Thyroid gland (tissue), 4 donors: ENCODE measurements at regions not wholly inside any gene's neighbourhood (a gene's known extent, or its start where the extent isn't known, plus 50 kb on each side); places are given as distances from the start of the nearest gene placed in this dataset.
"Not testable (repeated sequence)": the region's sequence is repeated elsewhere in the genome, so short reads cannot be mapped to it uniquely, and the experiment has no call there.

ENCODE experiments used
- DNase-seq, 2 donors: peaks; one replicate each; pipeline ENCODE4 v3.0.0-alpha.2; 2019
- H3K27ac ChIP-seq, 3 donors: fragments of 200-600 bp; sonication (generic); 1 replicate in 2 of 3; 2 replicates in 1 of 3; pipeline ENCODE4 v1.5.1; 2016 to 2019; ENCODE audit warnings: mild to moderate bottlenecking in 1 of 3, moderate library complexity in 1 of 3
- H3K27me3 ChIP-seq: fragments of 200-600 bp; sonication (generic); one replicate; pipeline ENCODE4 v1.5.1; 2019
- H3K36me3 ChIP-seq, 2 donors: fragments of 200-600 bp; sonication (generic); one replicate each; pipeline ENCODE4 v1.5.1; 2016 to 2019
- H3K4me1 ChIP-seq, 2 donors: fragments of 200-600 bp; sonication (generic); one replicate each; pipeline ENCODE4 v1.5.1; 2017 to 2019
- H3K4me3 ChIP-seq, 3 donors: fragments of 200-600 bp; sonication (generic); replicated peaks in 1 of 3; 1 replicate in 2 of 3; 2 replicates in 1 of 3; pipeline ENCODE4 v1.5.1; 2016; ENCODE audit warnings: mild to moderate bottlenecking in 1 of 3
- H3K9me3 ChIP-seq: fragments of 200-600 bp; sonication (generic); one replicate; pipeline ENCODE4 v1.5.1; 2017
- CTCF ChIP-seq, 6 experiments: fragments of 200-600 bp in 3 of 6; fragments of 450-650 bp in 3 of 6; sonication (generic) in 3 of 6; IDR thresholded peaks; one replicate each; pipeline ENCODE4 v1.5.1; 2016 to 2019; ENCODE audit warnings: antibody characterized with exemption in 6 of 6, mild to moderate bottlenecking in 2 of 6, inconsistent platforms in 1 of 6, moderate library complexity in 1 of 6
- POLR2A ChIP-seq, 2 donors: fragments of 450-650 bp; IDR thresholded peaks; one replicate each; pipeline ENCODE4 v1.6.1; 2017; ENCODE audit warnings: antibody characterized with exemption in 2 of 2, mild to moderate bottlenecking in 2 of 2, moderate library complexity in 1 of 2
- WGBS, 2 donors: methylation state at CpG; one replicate each; pipeline ENCODE4 v1.1.5; 2017; 5-methylcytosine and 5-hydroxymethylcytosine counted together
- intact Hi-C: fragments of 100-400 bp; cut with DNase I; formaldehyde crosslinking; loops from one replicate; pipeline ENCODE4 v1.15.1; 2023

DNA sequence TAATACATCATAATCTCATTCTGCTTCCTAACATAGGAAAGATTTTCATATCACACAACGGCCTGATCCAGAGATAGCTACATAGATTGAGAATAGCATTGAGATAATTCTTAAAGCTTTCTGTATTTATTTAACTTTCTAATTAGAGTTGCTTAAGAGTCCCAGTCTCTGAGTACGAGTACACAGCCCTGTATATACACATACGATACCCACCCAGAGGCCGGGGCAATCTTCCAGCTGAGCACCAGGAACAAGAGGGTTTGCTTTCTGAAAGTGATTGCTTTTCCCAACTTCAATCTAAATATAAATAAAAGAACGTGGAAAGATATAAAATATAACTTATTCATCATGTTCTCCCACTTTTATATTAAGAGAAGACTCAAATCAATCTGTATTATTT is 313.8 kb downstream of the COL12A1 start:
- Histone ChIP-seq H3K9me3 (no peaks in the 10 kb centered on the region), H3K36me3 (no peaks in the 10 kb centered on the region), H3K27me3 (no peaks in the 10 kb centered on the region), H3K27ac (no peak overlapping the region), H3K4me1 (peaks cover 0 to 4% of the 10 kb centered on the region in 2 donors), H3K4me3 (no peak overlapping the region)
- intact Hi-C loops = no loop called here
- WGBS, 2 donors = 48 to 55% methylated on average over 5 of the region's 5 CpGs
- TF ChIP-seq POLR2A (IDR thresholded peaks at IDR 0.05) (no peak), CTCF (IDR thresholded peaks at IDR 0.05) (no peak)
- DNase-seq = no peak

DNA sequence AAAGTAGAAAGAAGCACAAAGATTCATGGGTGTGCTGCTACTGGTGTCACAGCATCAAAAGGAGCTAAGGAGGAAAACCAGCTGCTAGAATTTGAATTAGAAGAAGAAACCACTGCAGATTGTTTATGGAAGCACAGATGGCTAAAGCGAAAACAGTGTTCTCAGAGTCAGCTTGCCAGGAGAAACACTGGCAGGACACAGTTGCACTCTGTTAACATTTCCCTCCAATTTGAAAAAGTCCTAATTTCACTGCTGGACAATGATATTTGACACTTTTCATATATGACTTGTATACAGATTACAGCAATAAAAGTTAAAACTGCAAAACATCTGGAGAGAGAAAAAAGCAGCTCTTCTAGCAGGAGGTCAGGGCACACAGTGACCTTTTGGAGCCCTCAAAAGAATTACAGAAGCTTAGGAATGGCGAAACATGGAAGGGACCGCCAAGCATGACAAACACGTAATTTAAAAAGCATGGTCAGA is 314.5 kb downstream of the COL12A1 start:
- DNase-seq = no peak
- TF ChIP-seq POLR2A (IDR thresholded peaks at IDR 0.05) = no peak
- TF ChIP-seq CTCF (IDR thresholded peaks at IDR 0.05) = no peak
- Histone ChIP-seq H3K4me1 (peaks cover 0 to 4% of the 10 kb centered on the region in 2 donors), H3K4me3 (no peak overlapping the region), H3K27me3 (no peaks in the 10 kb centered on the region), H3K9me3 (no peaks in the 10 kb centered on the region), H3K27ac (no peak overlapping the region), H3K36me3 (no peaks in the 10 kb centered on the region)
- intact Hi-C loops = no loop called here
- WGBS, 2 donors = 54 to 66% methylated on average over 4 of the region's 4 CpGs

- Histone ChIP-seq H3K4me3 (no peak overlapping the region), H3K9me3 (no peaks in the 10 kb centered on the region), H3K27me3 (no peaks in the 10 kb centered on the region), H3K4me1 (peaks cover 0 to 4% of the 10 kb centered on the region in 2 donors), H3K27ac (no peak overlapping the region), H3K36me3 (no peaks in the 10 kb centered on the region)
- DNase-seq = no peak
- intact Hi-C loops = no loop called here
- TF ChIP-seq CTCF (IDR thresholded peaks at IDR 0.05) = no peak
- no peak for TF ChIP-seq POLR2A (IDR thresholded peaks at IDR 0.05)
Observed at GRCh38 chr6:74889635-74890034, 316.2 kb downstream of the COL12A1 start.

DNA sequence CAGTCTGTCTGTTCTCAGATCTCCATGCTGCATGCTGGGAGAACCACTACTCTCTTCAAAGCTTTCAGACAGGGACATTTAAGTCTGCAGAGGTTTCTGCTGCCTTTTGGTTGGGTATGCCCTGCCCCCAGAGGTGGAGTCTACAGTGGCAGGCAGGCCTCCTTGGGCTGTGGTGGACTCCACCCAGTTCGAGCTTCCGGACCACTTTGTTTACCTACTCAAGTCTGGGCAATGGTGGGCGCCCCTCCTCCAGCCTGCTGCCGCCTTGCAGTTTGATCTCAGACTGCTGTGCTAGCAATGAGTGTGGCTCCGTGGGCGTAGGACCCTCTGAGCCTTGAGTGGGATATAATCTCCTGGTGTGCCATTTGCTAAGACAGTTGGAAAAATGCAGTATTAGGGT is 317.1 kb downstream of the COL12A1 start:
- H3K27ac ChIP-seq, H3K4me3 ChIP-seq, DNase-seq, H3K9me3 ChIP-seq, intact Hi-C loops, H3K27me3 ChIP-seq, H3K4me1 ChIP-seq, H3K36me3 ChIP-seq: not testable (repeated sequence)
- WGBS, 2 donors = 92 to 94% methylated on average over 6 of the region's 6 CpGs

DNA sequence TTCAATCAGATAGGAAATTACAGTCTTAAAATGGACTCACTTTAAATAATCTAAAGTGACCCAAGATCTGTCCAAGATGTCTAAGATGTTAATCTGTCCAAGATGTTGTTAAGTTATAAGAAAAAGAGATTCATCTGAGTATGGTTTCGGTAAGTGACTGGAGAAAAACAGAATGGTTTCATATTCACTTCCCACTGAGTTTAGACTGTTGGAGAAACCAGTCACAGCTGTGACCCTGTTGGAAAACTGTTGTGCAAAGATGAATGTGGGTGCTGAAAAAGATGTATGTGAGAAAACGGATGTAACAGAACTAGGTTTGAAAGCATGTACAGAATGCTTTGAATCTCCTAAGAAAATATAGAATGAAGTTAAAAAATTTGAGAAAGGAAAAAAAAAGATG is 325.9 kb downstream of the COL12A1 start:
- H3K27me3 ChIP-seq = no peaks in the 10 kb centered on the region
- DNase-seq = no peak
- intact Hi-C loops = no loop called here
- no peaks in the 10 kb centered on the region for H3K36me3 ChIP-seq
- TF ChIP-seq POLR2A (IDR thresholded peaks at IDR 0.05) (no peak), CTCF (IDR thresholded peaks at IDR 0.05) (no peak)
- H3K27ac ChIP-seq = no peak overlapping the region
- peaks cover 8 to 17% of the 10 kb centered on the region in 2 donors for H3K4me1 ChIP-seq
- no peak overlapping the region for H3K4me3 ChIP-seq
- no peaks in the 10 kb centered on the region for H3K9me3 ChIP-seq
- 88 to 90% methylated on average over 2 of the region's 2 CpGs for WGBS, 2 donors

- no peak for DNase-seq
- TF ChIP-seq CTCF (IDR thresholded peaks at IDR 0.05) = no peak
- no peak for TF ChIP-seq POLR2A (IDR thresholded peaks at IDR 0.05)
- 53 to 78% methylated on average over 4 of the region's 4 CpGs for WGBS, 2 donors
- H3K4me3 ChIP-seq = no peak overlapping the region
- intact Hi-C loops = no loop called here
- no peaks in the 10 kb centered on the region for H3K9me3 ChIP-seq
- no peak overlapping the region for H3K27ac ChIP-seq
- H3K27me3 ChIP-seq = no peaks in the 10 kb centered on the region
- H3K4me1 ChIP-seq = peaks cover 8 to 17% of the 10 kb centered on the region in 2 donors
- no peaks in the 10 kb centered on the region for H3K36me3 ChIP-seq
Observed at GRCh38 chr6:74879234-74879633, 326.6 kb downstream of the COL12A1 start.
